ENCODE measurements at regions not wholly inside any gene's neighbourhood (a gene's known extent, or its start where the extent isn't known, plus 50 kb on each side); places are given as distances from the start of the nearest gene placed in this dataset.
A peak's percentile ranks its signal among the peaks of the same experiment; 100 is the strongest.

- Histone ChIP-seq H3K27ac (no peak overlapping the region), H3K4me3 (no peak overlapping the region), H3K4me1 (replicated peaks in 1 of 2) (peaks cover 7 to 15% of the 10 kb centered on the region in 2 donors)
- in situ Hi-C loops (cut with MboI; ENCODE audit: low pct_unique_long_range_greater_than_20kb in 2 of 9, low sequenced_read_pairs in 9 of 9, unreplicated experiment in 9 of 9), result no loop called here
- peak in 3 of 8 experiments; percentile 42 to 84 (median 59) for ATAC-seq (replicated peaks in 6 of 8)
- WGBS, 10 experiments, result 46 to 89% (median 74%) methylated on average over 3 to 14 of the region's 16 CpGs
These were observed 537.9 kb downstream of the CD83 start for GRCh38 chr6:14655201-14656061.

DNA sequence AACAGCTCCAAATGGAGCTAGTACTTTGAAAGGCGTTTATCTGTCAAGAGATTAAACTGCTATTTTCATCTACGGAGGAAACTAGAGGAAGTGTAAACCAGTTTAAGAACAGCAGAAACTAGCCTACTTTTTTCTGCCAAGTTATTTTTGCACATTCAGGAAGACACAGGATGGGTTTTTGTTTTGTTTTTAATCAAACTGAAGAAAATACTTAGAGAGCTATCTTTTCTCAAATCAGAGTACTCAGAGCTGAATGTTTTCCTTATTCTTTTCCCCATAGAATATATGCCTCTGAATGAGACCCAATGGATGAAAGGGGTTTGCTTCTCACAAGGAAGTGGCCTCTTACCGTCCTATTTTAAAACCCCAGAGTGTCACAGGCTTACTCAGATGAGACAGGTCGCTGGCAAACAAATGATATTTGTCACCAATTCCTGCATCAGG is 538.5 kb downstream of the CD83 start:
- H3K27ac ChIP-seq, result no peak overlapping the region
- H3K4me3 ChIP-seq, result no peak overlapping the region
- H3K4me1 ChIP-seq (replicated peaks in 1 of 2), result peaks cover 14 to 22% of the 10 kb centered on the region in 2 donors
- in situ Hi-C loops (cut with MboI; ENCODE audit: low pct_unique_long_range_greater_than_20kb in 2 of 9, low sequenced_read_pairs in 9 of 9, unreplicated experiment in 9 of 9), result no loop called here
- 25 to 88% (median 58%) methylated on average over 1 to 4 of the region's 4 CpGs for WGBS, 10 experiments
- ATAC-seq (replicated peaks in 6 of 8), result no peak

DNA sequence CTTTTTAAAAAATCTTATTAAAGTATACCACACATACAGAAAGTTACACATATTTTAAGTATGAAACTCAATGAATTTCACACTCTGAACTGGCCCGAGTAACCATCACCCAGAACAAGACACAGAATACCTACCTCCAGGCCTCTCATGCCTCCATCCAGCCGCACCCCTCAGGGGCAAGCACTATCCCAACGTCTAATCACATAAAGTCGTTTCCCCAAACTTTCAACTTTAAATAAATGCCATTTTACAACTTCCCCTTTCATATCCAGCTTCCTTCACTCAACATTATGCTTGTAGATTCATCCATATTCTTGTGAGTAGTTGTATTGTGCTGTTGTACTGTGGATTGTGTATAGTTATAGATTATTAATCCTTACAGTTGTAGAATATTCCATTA is 539.1 kb downstream of the CD83 start:
- peaks cover 14 to 23% of the 10 kb centered on the region in 2 donors for H3K4me1 ChIP-seq (replicated peaks in 1 of 2)
- in situ Hi-C loops (cut with MboI; ENCODE audit: low pct_unique_long_range_greater_than_20kb in 2 of 9, low sequenced_read_pairs in 9 of 9, unreplicated experiment in 9 of 9), result no loop called here
- no peak overlapping the region for H3K4me3 ChIP-seq
- ATAC-seq (replicated peaks in 6 of 8), result no peak
- 69 to 94% (median 80%) methylated on average over 1 to 4 of the region's 4 CpGs; no CpG with 5 or more reads in 3 of the 10 experiments for WGBS, 10 experiments
- no peak overlapping the region for H3K27ac ChIP-seq

DNA sequence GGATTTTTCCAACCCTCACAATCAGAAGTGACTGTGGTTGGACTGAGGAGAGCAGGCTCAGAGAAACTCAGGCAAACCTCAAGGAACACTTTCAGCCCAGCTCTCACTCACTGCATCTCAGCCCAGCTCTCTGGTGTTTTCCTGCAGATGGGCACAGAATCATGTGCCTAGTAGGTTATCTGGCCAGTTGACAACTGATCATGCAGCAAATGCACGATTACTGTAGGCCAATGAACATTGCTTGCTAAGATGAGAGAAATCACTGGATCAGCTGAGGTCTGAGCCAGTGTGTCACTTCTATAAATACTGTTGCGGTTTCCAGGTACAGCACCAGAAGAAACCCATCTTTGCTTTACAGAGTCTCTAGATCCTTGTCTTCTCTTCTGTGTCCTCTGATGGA is 540.5 kb downstream of the CD83 start:
- ATAC-seq (replicated peaks in 6 of 8), result no peak
- peaks cover 14 to 23% of the 10 kb centered on the region in 2 donors for H3K4me1 ChIP-seq (replicated peaks in 1 of 2)
- no peak overlapping the region for H3K27ac ChIP-seq
- WGBS, 10 experiments, result 40 to 100% (median 92%) methylated on average over 1 to 2 of the region's 2 CpGs; no CpG with 5 or more reads in 3 of the 10 experiments
- in situ Hi-C loops (cut with MboI; ENCODE audit: low pct_unique_long_range_greater_than_20kb in 2 of 9, low sequenced_read_pairs in 9 of 9, unreplicated experiment in 9 of 9), result no loop called here
- no peak overlapping the region for H3K4me3 ChIP-seq

- Histone ChIP-seq H3K4me3 (no peak overlapping the region), H3K4me1 (replicated peaks in 1 of 2) (peaks cover 14 to 23% of the 10 kb centered on the region in 2 donors), H3K27ac (no peak overlapping the region)
- in situ Hi-C loops (cut with MboI; ENCODE audit: low pct_unique_long_range_greater_than_20kb in 2 of 9, low sequenced_read_pairs in 9 of 9, unreplicated experiment in 9 of 9), result no loop called here
- WGBS, 10 experiments, result 33 to 100% (median 80%) methylated on average over 1 to 5 of the region's 6 CpGs
- ATAC-seq (replicated peaks in 6 of 8), result peak in 2 of 8 experiments; percentile 29 to 54
These were observed 541.5 kb downstream of the CD83 start for GRCh38 chr6:14658886-14659561.

DNA sequence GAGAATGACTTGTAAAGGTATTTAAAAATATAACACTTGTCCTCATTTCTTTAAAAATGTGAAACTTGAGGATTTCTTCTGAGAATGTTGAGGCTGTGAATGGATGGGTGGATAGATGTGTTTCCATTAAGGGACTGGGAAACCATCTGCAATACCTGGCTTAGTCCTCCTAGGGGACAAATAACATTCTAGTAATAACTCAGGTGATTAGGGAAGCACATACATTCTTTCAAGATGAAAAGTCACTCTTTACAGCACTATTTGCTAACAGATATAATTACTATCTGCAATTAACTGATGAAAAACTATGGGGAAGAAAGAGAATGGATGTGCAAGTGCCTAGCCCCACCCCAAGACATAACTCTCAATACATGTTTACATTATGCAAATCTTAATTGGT is 542.3 kb downstream of the CD83 start:
- ATAC-seq (replicated peaks in 6 of 8), result peak in 1 of 8 experiments; percentile 35
- Histone ChIP-seq H3K4me3 (no peak overlapping the region), H3K27ac (no peak overlapping the region), H3K4me1 (replicated peaks in 1 of 2) (peaks cover 22 to 32% of the 10 kb centered on the region in 2 donors)
- in situ Hi-C loops (cut with MboI; ENCODE audit: low pct_unique_long_range_greater_than_20kb in 2 of 9, low sequenced_read_pairs in 9 of 9, unreplicated experiment in 9 of 9), result no loop called here

- in situ Hi-C loops (cut with MboI; ENCODE audit: low pct_unique_long_range_greater_than_20kb in 2 of 9, low sequenced_read_pairs in 9 of 9, unreplicated experiment in 9 of 9), result no loop called here
- 40 to 95% (median 72%) methylated on average over 1 to 8 of the region's 8 CpGs for WGBS, 10 experiments
- peaks cover 19 to 28% of the 10 kb centered on the region in 2 donors for H3K4me1 ChIP-seq (replicated peaks in 1 of 2)
- peak in 5 of 8 experiments; percentile 73 to 89 (median 87) for ATAC-seq (replicated peaks in 6 of 8)
- H3K27ac ChIP-seq, result no peak overlapping the region
- H3K4me3 ChIP-seq, result no peak overlapping the region
These were observed 543.4 kb downstream of the CD83 start for GRCh38 chr6:14660806-14661579.

DNA sequence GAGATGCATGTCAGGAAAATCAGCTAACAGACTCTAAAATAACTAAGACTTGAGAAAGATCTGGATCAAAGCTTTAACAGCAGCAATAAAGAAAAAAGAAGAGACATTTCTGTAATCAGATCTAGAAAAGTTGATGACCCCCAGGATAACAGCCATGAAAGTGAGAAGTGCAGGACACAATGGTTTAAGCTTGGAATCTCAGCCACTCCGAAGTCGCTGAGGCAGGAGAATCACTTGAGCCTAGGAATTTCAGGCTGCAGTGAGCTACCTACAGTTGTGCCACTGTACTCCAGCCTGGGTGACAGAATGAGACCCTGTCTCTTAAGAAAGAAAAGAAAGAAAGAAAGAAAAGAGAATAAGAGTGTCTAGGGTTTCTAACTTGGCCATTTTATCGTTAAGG is 544.1 kb downstream of the CD83 start:
- Histone ChIP-seq H3K4me3 (no peak overlapping the region), H3K4me1 (replicated peaks in 1 of 2) (peaks cover 19 to 24% of the 10 kb centered on the region in 2 donors), H3K27ac (no peak overlapping the region)
- WGBS, 10 experiments, result 82 to 100% (median 96%) methylated on average over 1 to 3 of the region's 3 CpGs
- in situ Hi-C loops (cut with MboI; ENCODE audit: low pct_unique_long_range_greater_than_20kb in 2 of 9, low sequenced_read_pairs in 9 of 9, unreplicated experiment in 9 of 9), result no loop called here
- ATAC-seq (replicated peaks in 6 of 8), result no peak

- Histone ChIP-seq H3K4me3 (no peak overlapping the region), H3K4me1 (replicated peaks in 1 of 2) (peaks cover 19 to 21% of the 10 kb centered on the region in 2 donors), H3K27ac (no peak overlapping the region)
- in situ Hi-C loops (cut with MboI; ENCODE audit: low pct_unique_long_range_greater_than_20kb in 2 of 9, low sequenced_read_pairs in 9 of 9, unreplicated experiment in 9 of 9), result no loop called here
- WGBS, 10 experiments, result 58 to 100% (median 87%) methylated on average over 1 to 4 of the region's 6 CpGs
- peak in 5 of 8 experiments; percentile 23 to 58 (median 42) for ATAC-seq (replicated peaks in 6 of 8)
These were observed 546.6 kb downstream of the CD83 start for GRCh38 chr6:14664112-14664601.

- WGBS, 10 experiments, result 40 to 96% (median 64%) methylated on average over 2 to 9 of the region's 11 CpGs; no CpG with 5 or more reads in 1 of the 10 experiments
- Histone ChIP-seq H3K4me3 (no peak overlapping the region), H3K27ac (no peak overlapping the region), H3K4me1 (replicated peaks in 1 of 2) (peaks cover 19% of the 10 kb centered on the region in 2 donors)
- in situ Hi-C loops (cut with MboI; ENCODE audit: low pct_unique_long_range_greater_than_20kb in 2 of 9, low sequenced_read_pairs in 9 of 9, unreplicated experiment in 9 of 9), result no loop called here
- ATAC-seq (replicated peaks in 6 of 8), result peak in 7 of 8 experiments; percentile 42 to 70 (median 54)
These were observed 547.2 kb downstream of the CD83 start for GRCh38 chr6:14664621-14665315.

DNA sequence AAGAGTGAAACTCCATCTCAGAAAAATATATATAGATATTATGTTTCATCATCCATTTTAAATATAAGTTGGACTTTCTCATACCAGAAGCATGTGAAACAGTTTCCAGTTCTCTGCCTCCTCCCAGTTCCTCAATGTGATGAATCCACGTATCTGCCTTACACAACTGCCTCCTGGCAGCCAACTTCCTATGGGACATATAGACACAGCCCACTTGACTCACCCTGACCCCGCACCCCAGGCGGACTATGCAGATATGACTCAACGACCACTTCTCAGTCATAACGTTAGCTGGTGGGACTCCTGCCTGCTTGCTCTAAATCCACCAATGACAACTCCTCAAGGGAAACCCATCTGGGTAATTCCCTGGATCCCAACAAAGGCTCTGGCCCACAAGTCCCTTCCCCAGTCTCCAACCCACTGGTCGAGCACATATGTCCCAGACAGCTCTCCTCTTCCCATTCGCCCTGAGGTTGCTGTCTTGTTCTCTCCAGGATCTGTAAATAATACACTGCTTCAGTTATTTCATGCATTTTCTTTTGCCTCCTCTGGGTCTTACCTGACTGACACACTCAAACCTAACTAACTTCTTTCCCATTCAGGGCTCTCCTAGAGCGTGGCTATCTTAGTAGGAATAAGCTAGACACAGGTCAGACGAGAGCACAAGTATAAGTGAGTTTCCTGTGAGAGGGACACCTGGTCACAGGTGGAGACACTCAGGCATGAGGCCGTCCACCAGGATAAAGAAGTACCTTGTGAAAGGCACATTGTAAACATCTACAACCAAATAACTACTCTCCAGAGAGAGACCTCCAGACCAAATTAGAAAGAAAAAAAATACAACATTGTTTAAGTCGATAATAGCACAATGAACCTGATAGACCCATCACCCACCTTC is 548.5 kb downstream of the CD83 start:
- no peak overlapping the region for H3K4me3 ChIP-seq
- H3K4me1 ChIP-seq (replicated peaks in 1 of 2), result peaks cover 10 to 12% of the 10 kb centered on the region in 2 donors
- WGBS, 10 experiments, result 23 to 100% (median 80%) methylated on average over 2 to 7 of the region's 11 CpGs; no CpG with 5 or more reads in 1 of the 10 experiments
- ATAC-seq (replicated peaks in 6 of 8), result peak in 1 of 8 experiments; percentile 31
- H3K27ac ChIP-seq, result no peak overlapping the region
- in situ Hi-C loops (cut with MboI; ENCODE audit: low pct_unique_long_range_greater_than_20kb in 2 of 9, low sequenced_read_pairs in 9 of 9, unreplicated experiment in 9 of 9), result no loop called here

Measured in motor neuron (in vitro differentiated cells).